Liver (tissue), 8 donors: ENCODE measurements at regions not wholly inside any gene's neighbourhood (a gene's known extent, or its start where the extent isn't known, plus 50 kb on each side); places are given as distances from the start of the nearest gene placed in this dataset.

ENCODE experiments used
- DNase-seq: peaks from one replicate; pipeline ENCODE4 v3.0.0-alpha.2; 2017; ENCODE audit warnings: low spot score
- H3K27ac ChIP-seq, 2 donors: one replicate each; pipeline ENCODE4 v1.7.0; 2013; ENCODE audit warnings: inconsistent platforms in 2 of 2, low read length in 2 of 2, control low read depth in 1 of 2, low read depth in 1 of 2, mild to moderate bottlenecking in 1 of 2
- H3K27me3 ChIP-seq, 4 donors: one replicate each; pipeline versions ENCODE4 v1.6.1 to v1.7.0; 2013; ENCODE audit warnings: low read length in 3 of 4, inconsistent platforms in 1 of 4, mild to moderate bottlenecking in 1 of 4, moderate library complexity in 1 of 4; ENCODE audit not compliant: control insufficient read depth in 4 of 4, insufficient read depth in 4 of 4
- H3K36me3 ChIP-seq, 4 donors: one replicate each; pipeline versions ENCODE4 v1.6.1 to v1.7.0; 2013; ENCODE audit warnings: low read length in 3 of 4, mild to moderate bottlenecking in 3 of 4, low read depth in 1 of 4, moderate library complexity in 1 of 4; ENCODE audit not compliant: control insufficient read depth in 4 of 4, insufficient read depth in 3 of 4
- H3K4me1 ChIP-seq, 4 donors: one replicate each; pipeline versions ENCODE4 v1.6.1 to v1.7.0; 2013; ENCODE audit warnings: low read length in 3 of 4, mild to moderate bottlenecking in 3 of 4, moderate library complexity in 1 of 4; ENCODE audit not compliant: control insufficient read depth in 4 of 4, insufficient read depth in 4 of 4
- H3K4me3 ChIP-seq, 3 donors: one replicate each; pipeline versions ENCODE4 v1.6.1 to v1.7.0; 2013; ENCODE audit warnings: low read length in 3 of 3, control low read depth in 1 of 3, low read depth in 1 of 3, mild to moderate bottlenecking in 1 of 3
- H3K9ac ChIP-seq, 2 donors: one replicate each; pipeline ENCODE4 v1.7.0; 2013; ENCODE audit warnings: low read length in 2 of 2, mild to moderate bottlenecking in 2 of 2, moderate library complexity in 2 of 2, control low read depth in 1 of 2, low read depth in 1 of 2
- H3K9me3 ChIP-seq, 4 donors: one replicate each; pipeline versions ENCODE4 v1.6.1 to v1.7.0; 2013; ENCODE audit warnings: low read length in 3 of 4; ENCODE audit not compliant: control insufficient read depth in 4 of 4
- FOXA2 ChIP-seq: IDR thresholded peaks from 2 replicates; pipeline ENCODE4 v1.6.1; 2016; ENCODE audit warnings: antibody characterized with exemption
- HNF4G ChIP-seq: IDR thresholded peaks from 2 replicates; pipeline ENCODE4 v1.6.1; 2016; ENCODE audit warnings: antibody characterized with exemption
- MAX ChIP-seq: IDR thresholded peaks from 2 replicates; pipeline ENCODE4 v1.6.1; 2016; ENCODE audit warnings: antibody characterized with exemption
- RAD21 ChIP-seq, 2 donors: IDR thresholded peaks; 2 replicates each; pipeline ENCODE4 v1.6.1; 2016; ENCODE audit warnings: antibody characterized with exemption in 2 of 2, mild to moderate bottlenecking in 2 of 2
- RXRA ChIP-seq, 2 donors: IDR thresholded peaks; 2 replicates each; pipeline ENCODE4 v1.6.1; 2017 to 2018; ENCODE audit warnings: antibody characterized with exemption in 2 of 2, mild to moderate bottlenecking in 1 of 2
- SP1 ChIP-seq: IDR thresholded peaks from 2 replicates; pipeline ENCODE4 v1.6.1; 2018; ENCODE audit warnings: antibody characterized with exemption, mild to moderate bottlenecking
- ZBTB33 ChIP-seq: IDR thresholded peaks from 2 replicates; pipeline ENCODE4 v1.6.1; 2016; ENCODE audit warnings: antibody characterized with exemption
- WGBS: extraction: QIAGEN DNeasy Blood & Tissue Kit; methylation state at CpG from one replicate; pipeline ENCODE4 v1.1.7; 2013; 5-methylcytosine and 5-hydroxymethylcytosine counted together
- TF ChIP-seq, protein P1 (sequence below): fragments of 150-350 bp; IDR thresholded peaks from 2 replicates; pipeline ENCODE4 v1.5.1; 2017; ENCODE audit warnings: improper control_type of control experiment, low read depth, low read length; ENCODE audit not compliant: missing input control
- TF ChIP-seq, protein P2 (sequence below): IDR thresholded peaks from 2 replicates; pipeline ENCODE4 v1.6.1; 2016; ENCODE audit warnings: antibody characterized with exemption, mild to moderate bottlenecking
- donor health status: healthy.
- donor health status: healthy.
- donor health status: healthy.
- donor health status: healthy.
- donor health status: healthy.

- DNase-seq: peak; percentile 48
- H3K9ac ChIP-seq: no peak overlapping the region
- TF ChIP-seq RAD21 (IDR thresholded peaks at IDR 0.05) (peak; percentile 80 to 90), FOXA2 (no peak), RXRA (IDR thresholded peaks at IDR 0.05) (peak; percentile 33 to 65)
- TF ChIP-seq, protein P1, sequence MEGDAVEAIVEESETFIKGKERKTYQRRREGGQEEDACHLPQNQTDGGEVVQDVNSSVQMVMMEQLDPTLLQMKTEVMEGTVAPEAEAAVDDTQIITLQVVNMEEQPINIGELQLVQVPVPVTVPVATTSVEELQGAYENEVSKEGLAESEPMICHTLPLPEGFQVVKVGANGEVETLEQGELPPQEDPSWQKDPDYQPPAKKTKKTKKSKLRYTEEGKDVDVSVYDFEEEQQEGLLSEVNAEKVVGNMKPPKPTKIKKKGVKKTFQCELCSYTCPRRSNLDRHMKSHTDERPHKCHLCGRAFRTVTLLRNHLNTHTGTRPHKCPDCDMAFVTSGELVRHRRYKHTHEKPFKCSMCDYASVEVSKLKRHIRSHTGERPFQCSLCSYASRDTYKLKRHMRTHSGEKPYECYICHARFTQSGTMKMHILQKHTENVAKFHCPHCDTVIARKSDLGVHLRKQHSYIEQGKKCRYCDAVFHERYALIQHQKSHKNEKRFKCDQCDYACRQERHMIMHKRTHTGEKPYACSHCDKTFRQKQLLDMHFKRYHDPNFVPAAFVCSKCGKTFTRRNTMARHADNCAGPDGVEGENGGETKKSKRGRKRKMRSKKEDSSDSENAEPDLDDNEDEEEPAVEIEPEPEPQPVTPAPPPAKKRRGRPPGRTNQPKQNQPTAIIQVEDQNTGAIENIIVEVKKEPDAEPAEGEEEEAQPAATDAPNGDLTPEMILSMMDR: peak; percentile 61
- no peaks in the 10 kb centered on the region for H3K36me3 ChIP-seq
- H3K4me3 ChIP-seq: no peak overlapping the region
- no peak overlapping the region for H3K27ac ChIP-seq
- H3K4me1 ChIP-seq: peaks cover 0 to 8% (median 4%) of the 10 kb centered on the region in 4 donors
- no peaks in the 10 kb centered on the region for H3K9me3 ChIP-seq
- no peaks in the 10 kb centered on the region for H3K27me3 ChIP-seq
- WGBS: 70% methylated on average over 20 of the region's 20 CpGs
These were observed 90.8 kb upstream of the SHANK2 start for GRCh38 chr11:71342951-71343827.

DNA sequence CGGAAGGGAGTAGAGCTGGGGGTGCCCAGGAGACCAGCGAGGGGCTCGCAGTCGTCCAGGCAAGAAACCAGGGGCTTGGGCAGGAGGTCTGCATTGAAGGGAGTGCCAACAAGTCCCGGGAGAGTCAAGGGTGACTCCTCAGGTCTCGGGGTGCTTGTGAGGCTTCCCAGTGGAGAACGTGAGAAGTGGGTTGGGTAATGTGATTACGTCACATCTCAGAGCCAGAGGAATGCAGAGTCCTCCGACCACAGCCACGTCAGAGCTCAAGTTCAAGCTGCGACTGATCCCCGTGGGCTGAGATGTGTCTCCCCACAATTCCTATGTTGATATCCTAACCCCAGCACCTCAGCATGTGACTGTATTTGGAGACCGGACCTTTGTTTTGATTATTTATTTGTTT lies 89.7 kb upstream of the SHANK2 start:
- H3K9me3 ChIP-seq: no peaks in the 10 kb centered on the region
- H3K9ac ChIP-seq: no peak overlapping the region
- no peak overlapping the region for H3K4me3 ChIP-seq
- TF ChIP-seq HNF4G: no peak
- TF ChIP-seq FOXA2: no peak
- no peak for TF ChIP-seq ZBTB33
- TF ChIP-seq SP1: no peak
- TF ChIP-seq MAX: no peak
- TF ChIP-seq, protein P2, sequence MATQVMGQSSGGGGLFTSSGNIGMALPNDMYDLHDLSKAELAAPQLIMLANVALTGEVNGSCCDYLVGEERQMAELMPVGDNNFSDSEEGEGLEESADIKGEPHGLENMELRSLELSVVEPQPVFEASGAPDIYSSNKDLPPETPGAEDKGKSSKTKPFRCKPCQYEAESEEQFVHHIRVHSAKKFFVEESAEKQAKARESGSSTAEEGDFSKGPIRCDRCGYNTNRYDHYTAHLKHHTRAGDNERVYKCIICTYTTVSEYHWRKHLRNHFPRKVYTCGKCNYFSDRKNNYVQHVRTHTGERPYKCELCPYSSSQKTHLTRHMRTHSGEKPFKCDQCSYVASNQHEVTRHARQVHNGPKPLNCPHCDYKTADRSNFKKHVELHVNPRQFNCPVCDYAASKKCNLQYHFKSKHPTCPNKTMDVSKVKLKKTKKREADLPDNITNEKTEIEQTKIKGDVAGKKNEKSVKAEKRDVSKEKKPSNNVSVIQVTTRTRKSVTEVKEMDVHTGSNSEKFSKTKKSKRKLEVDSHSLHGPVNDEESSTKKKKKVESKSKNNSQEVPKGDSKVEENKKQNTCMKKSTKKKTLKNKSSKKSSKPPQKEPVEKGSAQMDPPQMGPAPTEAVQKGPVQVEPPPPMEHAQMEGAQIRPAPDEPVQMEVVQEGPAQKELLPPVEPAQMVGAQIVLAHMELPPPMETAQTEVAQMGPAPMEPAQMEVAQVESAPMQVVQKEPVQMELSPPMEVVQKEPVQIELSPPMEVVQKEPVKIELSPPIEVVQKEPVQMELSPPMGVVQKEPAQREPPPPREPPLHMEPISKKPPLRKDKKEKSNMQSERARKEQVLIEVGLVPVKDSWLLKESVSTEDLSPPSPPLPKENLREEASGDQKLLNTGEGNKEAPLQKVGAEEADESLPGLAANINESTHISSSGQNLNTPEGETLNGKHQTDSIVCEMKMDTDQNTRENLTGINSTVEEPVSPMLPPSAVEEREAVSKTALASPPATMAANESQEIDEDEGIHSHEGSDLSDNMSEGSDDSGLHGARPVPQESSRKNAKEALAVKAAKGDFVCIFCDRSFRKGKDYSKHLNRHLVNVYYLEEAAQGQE: no peak
- H3K36me3 ChIP-seq: no peaks in the 10 kb centered on the region
- no peak overlapping the region for H3K27ac ChIP-seq
- 84% methylated on average over 13 of the region's 13 CpGs for WGBS
- H3K4me1 ChIP-seq: peaks cover 0 to 8% (median 4%) of the 10 kb centered on the region in 4 donors
- DNase-seq: no peak
- H3K27me3 ChIP-seq: no peaks in the 10 kb centered on the region
